HuH-7 (cell line): ENCODE measurements at regions not wholly inside any gene's neighbourhood (a gene's known extent, or its start where the extent isn't known, plus 50 kb on each side); places are given as distances from the start of the nearest gene placed in this dataset.

Experiments
- DNase-seq: peaks from one replicate; pipeline ENCODE4 v3.0.0; 2011; ENCODE audit warnings: low spot score

GRCh38 chr1:183711741-183712361 is 58.7 kb upstream of the APOBEC4 start:
- DNase-seq = no peak

DNA sequence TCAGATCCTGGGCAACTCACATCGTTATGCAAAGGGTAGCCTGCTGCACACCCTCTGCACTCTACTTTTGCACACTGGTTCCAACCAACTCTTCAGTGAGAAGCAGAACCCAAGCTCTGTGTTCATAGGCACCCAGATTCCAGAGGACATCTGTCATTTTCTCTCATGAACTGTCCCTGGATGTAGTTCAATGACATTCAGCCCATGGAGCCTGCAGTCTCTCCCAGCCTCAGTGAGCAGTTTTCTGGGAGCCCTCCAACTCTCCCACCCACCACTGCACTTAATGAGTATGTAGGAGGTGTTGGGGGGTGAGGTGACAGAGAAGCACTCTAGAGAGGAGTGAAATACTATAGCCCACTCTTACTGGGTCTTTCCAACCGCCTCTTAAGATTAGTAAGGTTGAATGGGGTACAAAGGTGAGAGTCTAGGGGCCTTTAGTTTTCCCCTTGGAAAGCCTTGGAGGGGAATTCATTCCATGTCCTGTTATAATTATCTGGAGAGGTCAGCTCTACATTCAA is 58.1 kb upstream of the APOBEC4 start:
- DNase-seq = no peak

GRCh38 chr1:183710734-183711133 is 57.6 kb upstream of the APOBEC4 start:
- DNase-seq = no peak

DNA sequence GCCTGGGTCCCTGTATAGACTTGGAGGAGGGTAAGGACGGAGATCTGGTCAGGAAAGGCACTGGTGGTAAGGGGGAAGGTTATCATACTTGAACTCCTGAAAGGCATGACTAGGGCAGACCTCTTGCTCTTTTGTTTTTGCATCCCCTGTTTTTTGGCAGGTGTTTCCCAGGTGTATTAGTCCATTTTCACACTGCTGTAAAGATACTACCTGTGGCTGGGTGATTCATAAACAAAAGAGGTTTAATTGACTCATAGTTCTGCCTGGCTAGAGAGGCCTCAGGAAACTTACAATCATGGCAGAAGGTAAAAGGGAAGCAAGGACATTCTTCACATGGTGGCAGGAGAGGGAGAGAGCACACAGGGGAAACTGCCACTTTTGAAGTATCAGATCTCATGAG is 57.2 kb upstream of the APOBEC4 start:
- no peak for DNase-seq

DNA sequence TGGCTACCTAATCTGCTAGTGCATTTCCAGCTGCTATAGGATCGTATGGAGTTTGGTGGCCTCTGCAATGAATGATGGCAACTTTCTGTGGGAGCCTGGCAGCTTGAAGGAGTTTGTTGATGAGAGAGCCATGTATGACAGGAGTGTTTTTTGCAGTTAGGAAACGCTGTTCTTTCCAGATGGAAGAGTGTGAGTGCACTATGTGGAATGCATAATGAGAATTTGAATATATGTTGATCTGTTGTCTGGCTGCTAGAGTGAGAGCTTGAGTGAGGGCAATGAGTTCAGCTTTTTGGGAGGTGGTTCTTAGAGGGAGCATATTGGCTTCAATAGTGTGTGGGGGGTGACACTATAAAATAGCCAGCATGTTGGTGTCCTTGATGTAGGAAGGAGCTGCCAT is 51.0 kb upstream of the APOBEC4 start:
- DNase-seq = no peak
